Naive thymus-derived CD4-positive, alpha-beta T cell (primary cell): ENCODE measurements at regions not wholly inside any gene's neighbourhood (a gene's known extent, or its start where the extent isn't known, plus 50 kb on each side); places are given as distances from the start of the nearest gene placed in this dataset.

Experiments
- ATAC-seq: fragments of 150-1000 bp; cut with Tn5 transposase; 2 replicates; pipeline ENCODE4 v1.10.0; 2021; ENCODE audit warnings: mild to moderate bottlenecking, moderate library complexity
- CTCF ChIA-PET: fragments of 350-600 bp; sonication (Branson Sonifier 250); formaldehyde crosslinking; loops from one replicate; lab custom pipeline; 2021; ENCODE audit warnings: antibody characterized with exemption; lab: Charles Lee
- POLR2A ChIA-PET: fragments of 350-600 bp; sonication (Branson Sonifier 250); formaldehyde crosslinking; loops from one replicate; lab custom pipeline; 2021; ENCODE audit warnings: antibody characterized with exemption, inconsistent platforms; lab: Charles Lee
- DNase-seq, 9 donors: peaks; one replicate each; pipeline versions ENCODE4 v3.0.0 to v3.0.0-alpha.2; 2020 to 2022; ENCODE audit warnings: mixed read lengths in 1 of 9
- H3K27ac ChIP-seq: one replicate; pipeline ENCODE4 v1.7.0; 2013; ENCODE audit warnings: mild to moderate bottlenecking, low read depth, low read length, moderate library complexity
- H3K27me3 ChIP-seq, 2 donors: one replicate each; pipeline ENCODE4 v1.7.0; 2013; ENCODE audit warnings: low read length in 2 of 2, mild to moderate bottlenecking in 2 of 2, moderate library complexity in 2 of 2; ENCODE audit not compliant: control insufficient read depth in 2 of 2, insufficient read depth in 2 of 2
- H3K36me3 ChIP-seq, 3 experiments: 1 replicate in 2 of 3; 2 replicates in 1 of 3; pipeline ENCODE4 v1.7.0; 2013; ENCODE audit warnings: low read length in 3 of 3, mild to moderate bottlenecking in 3 of 3, moderate library complexity in 1 of 3; ENCODE audit not compliant: insufficient read depth in 3 of 3, control insufficient read depth in 2 of 3
- H3K4me1 ChIP-seq, 2 donors: one replicate each; pipeline ENCODE4 v1.7.0; 2013; ENCODE audit warnings: low read length in 2 of 2, mild to moderate bottlenecking in 2 of 2, moderate library complexity in 1 of 2; ENCODE audit not compliant: control insufficient read depth in 2 of 2, insufficient read depth in 2 of 2
- H3K4me3 ChIP-seq: 2 replicates; pipeline ENCODE4 v1.7.0; 2013; ENCODE audit warnings: mild to moderate bottlenecking, low read length
- H3K9me3 ChIP-seq, 3 experiments: 1 replicate in 2 of 3; 2 replicates in 1 of 3; pipeline ENCODE4 v1.7.0; 2013; ENCODE audit warnings: low read length in 3 of 3; ENCODE audit not compliant: control insufficient read depth in 2 of 3
- H3K27ac Mint-ChIP-seq, 9 donors: one replicate each; pipeline ENCODE4 v1.8.0; 2020 to 2022; ENCODE audit warnings: mixed read lengths in 9 of 9, mild to moderate bottlenecking in 8 of 9, moderate library complexity in 5 of 9, inconsistent platforms in 2 of 9
- H3K27me3 Mint-ChIP-seq, 5 donors: one replicate each; pipeline ENCODE4 v1.8.0; 2021 to 2022; ENCODE audit warnings: mixed read lengths in 5 of 5, mild to moderate bottlenecking in 1 of 5
- H3K36me3 Mint-ChIP-seq, 5 donors: one replicate each; pipeline ENCODE4 v1.8.0; 2020 to 2022; ENCODE audit warnings: mixed read lengths in 5 of 5, mild to moderate bottlenecking in 3 of 5, inconsistent platforms in 1 of 5
- H3K4me1 Mint-ChIP-seq, 7 donors: one replicate each; pipeline ENCODE4 v1.8.0; 2020 to 2022; ENCODE audit warnings: mixed read lengths in 7 of 7, mild to moderate bottlenecking in 3 of 7, inconsistent platforms in 1 of 7
- H3K4me3 Mint-ChIP-seq, 10 donors: one replicate each; pipeline ENCODE4 v1.8.0; 2020 to 2022; ENCODE audit warnings: mild to moderate bottlenecking in 10 of 10, mixed read lengths in 10 of 10, moderate library complexity in 6 of 10, inconsistent platforms in 2 of 10
- H3K9me3 Mint-ChIP-seq, 11 donors: one replicate each; pipeline ENCODE4 v1.8.0; 2020 to 2022; ENCODE audit warnings: mixed read lengths in 11 of 11, mild to moderate bottlenecking in 4 of 11, inconsistent platforms in 1 of 11, moderate library complexity in 1 of 11
- intact Hi-C, 2 donors: fragments of 100-400 bp; cut with micrococcal nuclease; formaldehyde crosslinking; loops; one replicate each; pipeline ENCODE4 v1.15.1; 2023

DNA sequence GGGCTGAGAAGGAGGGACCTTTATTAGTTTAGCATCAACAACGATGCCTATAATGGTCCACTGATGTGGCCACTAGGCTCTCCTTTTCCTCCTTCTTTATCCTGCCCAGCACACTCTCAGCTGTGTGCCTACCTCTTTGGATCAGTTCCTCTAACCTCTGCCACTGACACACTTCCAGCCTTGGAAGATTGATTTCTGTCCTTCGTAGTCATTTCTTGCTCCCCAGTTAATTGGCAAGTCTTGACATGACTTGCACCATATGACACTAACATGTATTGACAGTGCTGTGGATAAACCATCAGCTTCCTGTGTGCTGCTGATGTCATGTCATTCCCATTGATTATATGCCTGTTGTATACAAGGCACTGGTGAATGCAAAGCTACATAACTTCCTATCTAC, 90.2 kb upstream of the PLEKHG7 start:
- H3K27ac Mint-ChIP-seq = peak overlapping the region in 2 of 9 donors; percentile 2 to 71
- no peaks in the 10 kb centered on the region for H3K36me3 ChIP-seq
- no peak overlapping the region for H3K27ac ChIP-seq
- CTCF ChIA-PET = no interaction called here
- POLR2A ChIA-PET = no interaction called here
- peaks cover 0 to 6% (median 0%) of the 10 kb centered on the region in 5 donors for H3K36me3 Mint-ChIP-seq
- no peak overlapping the region for H3K4me3 Mint-ChIP-seq
- intact Hi-C loops = no loop called here
- peaks cover 0 to 7% (median 0%) of the 10 kb centered on the region in 11 donors for H3K9me3 Mint-ChIP-seq
- no peaks in the 10 kb centered on the region for H3K9me3 ChIP-seq
- no peaks in the 10 kb centered on the region for H3K4me1 ChIP-seq
- H3K27me3 ChIP-seq = no peaks in the 10 kb centered on the region
- no peak for ATAC-seq
- no peak overlapping the region for H3K4me3 ChIP-seq
- DNase-seq = no peak
- no peaks in the 10 kb centered on the region for H3K27me3 Mint-ChIP-seq
- H3K4me1 Mint-ChIP-seq = peaks cover 9 to 13% (median 11%) of the 10 kb centered on the region in 7 donors

DNA sequence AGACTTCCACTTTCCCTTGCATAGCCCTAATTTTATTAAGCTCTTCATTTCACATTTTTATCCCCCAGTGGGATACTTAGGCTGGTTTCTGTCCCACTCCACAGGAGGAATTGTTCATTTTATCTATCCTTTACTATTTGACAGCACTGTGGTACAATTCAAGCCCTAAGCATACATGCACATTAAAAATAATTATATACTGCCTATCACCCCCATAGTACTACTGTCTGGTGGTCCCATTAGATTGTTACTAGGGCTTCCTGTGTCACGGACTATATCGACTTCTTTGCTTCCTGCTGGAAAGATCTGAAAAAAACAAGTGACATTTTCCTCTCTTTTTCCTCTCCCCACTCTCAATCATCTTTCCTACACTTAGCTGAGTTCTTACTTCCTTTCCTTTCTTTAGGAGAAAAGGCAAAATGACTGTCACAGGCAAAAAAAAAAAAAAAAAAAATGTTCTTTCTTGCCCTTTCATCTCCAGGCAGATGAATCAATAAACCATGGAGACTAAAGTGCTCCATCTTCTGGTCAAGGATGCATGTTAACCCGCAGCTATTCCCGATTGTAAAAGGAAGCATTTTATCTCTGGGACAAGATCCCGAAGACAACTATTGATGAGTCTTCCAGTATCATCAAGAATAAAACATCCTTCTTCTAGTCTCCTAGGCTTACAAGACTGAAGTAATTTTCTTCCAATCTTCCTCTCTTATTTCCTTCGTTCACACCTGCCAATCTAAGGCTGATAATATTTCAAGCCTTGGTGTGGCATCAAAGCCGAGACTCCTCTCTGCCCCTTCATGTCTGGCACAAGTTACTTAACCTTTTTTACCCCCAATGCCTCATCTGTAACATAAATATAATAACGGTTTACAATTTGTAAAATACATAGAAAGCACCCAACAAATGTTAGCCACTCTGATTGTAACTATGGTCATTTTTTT, 94.4 kb upstream of the PLEKHG7 start:
- Histone ChIP-seq H3K9me3 (no peaks in the 10 kb centered on the region), H3K4me3 (no peak overlapping the region), H3K27me3 (no peaks in the 10 kb centered on the region), H3K27ac (no peak overlapping the region), H3K4me1 (no peaks in the 10 kb centered on the region), H3K36me3 (no peaks in the 10 kb centered on the region)
- ChIA-PET POLR2A (interaction anchor here (0.6 to 1.3 kb wide), 6 partner anchors 13 to 1227 kb away, joined by 3 to 4 read pairs (median 3); no protein-coding TSS in a partner anchor), CTCF (interaction anchor here (1.9 kb wide), 1 partner anchor 1226 kb away, joined by 11 read pairs; no protein-coding TSS in a partner anchor)
- H3K36me3 Mint-ChIP-seq = peaks cover 0 to 4% (median 0%) of the 10 kb centered on the region in 5 donors
- H3K27me3 Mint-ChIP-seq = no peaks in the 10 kb centered on the region
- H3K4me3 Mint-ChIP-seq = peak overlapping the region in 8 of 10 donors; percentile 10 to 79 (median 66)
- ATAC-seq (peak; percentile 32), DNase-seq (peak in 2 of 9 donors; percentile 6 to 34)
- H3K27ac Mint-ChIP-seq = peak overlapping the region in 7 of 9 donors; percentile 24 to 89 (median 68)
- peaks cover 9 to 20% (median 12%) of the 10 kb centered on the region in 7 donors for H3K4me1 Mint-ChIP-seq
- intact Hi-C loops = loop anchor here (1.0 kb wide), 3 partner anchors 34 to 1226 kb away; no protein-coding TSS in a partner anchor
- peaks cover 0 to 5% (median 0%) of the 10 kb centered on the region in 11 donors for H3K9me3 Mint-ChIP-seq

DNA sequence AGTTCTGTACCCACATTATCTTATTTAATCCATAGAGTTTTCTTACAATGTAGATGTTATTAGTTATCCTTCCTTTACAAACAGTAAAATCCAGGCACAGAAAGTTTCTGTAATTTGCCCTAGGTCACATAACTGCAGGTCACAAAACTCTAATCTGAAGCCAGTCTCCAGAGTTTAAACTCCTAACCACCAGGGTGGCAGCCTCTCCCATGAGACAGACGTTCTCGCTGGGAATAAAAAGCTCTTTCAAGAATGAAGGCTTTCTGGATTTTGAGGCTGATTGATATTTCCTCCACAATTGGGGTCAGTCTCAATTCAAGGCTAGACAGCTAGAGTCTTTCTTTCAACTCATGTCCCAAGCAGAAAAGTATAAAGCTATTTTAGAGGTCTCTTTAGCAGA, 95.8 kb upstream of the PLEKHG7 start:
- Mint-ChIP-seq H3K27ac (no peak overlapping the region), H3K36me3 (peaks cover 0 to 9% (median 1%) of the 10 kb centered on the region in 5 donors), H3K4me3 (no peak overlapping the region), H3K27me3 (no peaks in the 10 kb centered on the region), H3K4me1 (peaks cover 9 to 28% (median 12%) of the 10 kb centered on the region in 7 donors), H3K9me3 (peaks cover 0 to 7% (median 1%) of the 10 kb centered on the region in 11 donors)
- Histone ChIP-seq H3K27ac (no peak overlapping the region), H3K4me3 (no peak overlapping the region), H3K27me3 (no peaks in the 10 kb centered on the region), H3K9me3 (no peaks in the 10 kb centered on the region), H3K4me1 (no peaks in the 10 kb centered on the region), H3K36me3 (no peaks in the 10 kb centered on the region)
- DNase-seq (no peak), ATAC-seq (no peak)
- ChIA-PET POLR2A (interaction anchor here (1.4 kb wide), 1 partner anchor 12 kb away, joined by 3 read pairs; no protein-coding TSS in a partner anchor), CTCF (no interaction called here)
- intact Hi-C loops = no loop called here

DNA sequence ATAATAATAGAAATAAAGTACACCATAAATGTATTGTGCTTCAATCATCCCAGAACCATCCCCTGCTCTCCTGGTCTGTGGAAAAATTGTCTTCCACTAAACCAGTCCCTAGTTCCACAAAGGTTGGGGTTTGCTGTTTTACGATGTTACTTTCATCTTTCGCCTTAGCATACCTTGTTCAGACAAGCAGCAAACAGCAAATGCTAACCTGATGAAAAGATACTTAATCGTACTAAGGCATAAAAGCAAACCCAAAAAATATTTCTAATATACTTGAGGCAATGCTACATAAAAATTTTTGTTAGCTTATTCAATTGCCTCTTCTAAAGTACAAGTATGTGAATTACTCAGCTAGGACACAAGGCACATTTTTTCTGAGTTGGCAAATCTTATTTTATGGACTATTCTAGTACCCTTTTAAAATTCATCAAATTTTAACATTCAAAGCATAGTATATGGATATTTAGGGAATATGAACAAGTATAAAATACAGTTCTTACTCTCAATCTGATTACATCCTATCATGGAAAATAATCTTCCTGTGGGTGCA, 97.1 kb upstream of the PLEKHG7 start:
- H3K27me3 ChIP-seq = no peaks in the 10 kb centered on the region
- H3K4me3 Mint-ChIP-seq = no peak overlapping the region
- no peak for DNase-seq
- H3K4me3 ChIP-seq = no peak overlapping the region
- ChIA-PET CTCF (interaction anchor here (1.6 kb wide), 1 partner anchor 1223 kb away, joined by 6 read pairs; no protein-coding TSS in a partner anchor), POLR2A (interaction anchor here (0.6 to 1.4 kb wide), 2 partner anchors 11 to 794 kb away, joined by 3 to 4 read pairs; no protein-coding TSS in a partner anchor)
- H3K4me1 ChIP-seq = no peaks in the 10 kb centered on the region
- no peak overlapping the region for H3K27ac Mint-ChIP-seq
- peaks cover 3 to 19% (median 5%) of the 10 kb centered on the region in 5 donors for H3K36me3 Mint-ChIP-seq
- peaks cover 1 to 17% (median 5%) of the 10 kb centered on the region in 11 donors for H3K9me3 Mint-ChIP-seq
- no peaks in the 10 kb centered on the region for H3K27me3 Mint-ChIP-seq
- H3K27ac ChIP-seq = no peak overlapping the region
- intact Hi-C loops = no loop called here
- peaks cover 9 to 28% (median 12%) of the 10 kb centered on the region in 7 donors for H3K4me1 Mint-ChIP-seq
- H3K36me3 ChIP-seq = no peaks in the 10 kb centered on the region
- ATAC-seq = no peak
- no peaks in the 10 kb centered on the region for H3K9me3 ChIP-seq

DNA sequence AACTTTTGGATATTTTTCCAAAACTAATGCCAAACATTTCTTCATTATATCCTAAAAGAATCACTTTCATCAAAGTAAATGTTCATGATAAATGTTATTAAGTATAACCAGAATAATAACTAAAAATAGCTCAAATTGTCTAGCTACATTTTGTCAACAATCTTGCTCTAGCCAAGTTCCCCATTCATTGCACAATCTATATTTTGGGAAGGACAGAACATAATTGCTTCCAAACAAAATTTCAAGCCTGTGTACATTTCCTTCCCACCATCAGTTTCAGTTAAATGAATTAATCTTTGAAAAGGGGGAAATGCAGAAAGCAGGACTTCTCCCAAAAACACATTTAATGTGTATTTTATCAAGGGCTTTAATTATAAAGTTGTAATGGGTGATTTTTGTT, 98.0 kb upstream of the PLEKHG7 start:
- Mint-ChIP-seq H3K4me1 (peaks cover 9 to 28% (median 12%) of the 10 kb centered on the region in 7 donors), H3K9me3 (peaks cover 2 to 20% (median 8%) of the 10 kb centered on the region in 11 donors), H3K4me3 (no peak overlapping the region), H3K27me3 (no peaks in the 10 kb centered on the region), H3K36me3 (peaks cover 4 to 27% (median 11%) of the 10 kb centered on the region in 5 donors), H3K27ac (peak overlapping the region in 1 of 9 donors; percentile 56)
- DNase-seq (no peak), ATAC-seq (no peak)
- Histone ChIP-seq H3K27me3 (no peaks in the 10 kb centered on the region), H3K4me3 (no peak overlapping the region), H3K4me1 (no peaks in the 10 kb centered on the region), H3K27ac (no peak overlapping the region), H3K9me3 (peaks cover 0 to 8% (median 2%) of the 10 kb centered on the region in 3 experiments), H3K36me3 (no peaks in the 10 kb centered on the region)
- ChIA-PET CTCF (interaction anchor here (1.6 kb wide), 1 partner anchor 1222 kb away, joined by 6 read pairs; no protein-coding TSS in a partner anchor), POLR2A (interaction anchor here (1.1 to 1.3 kb wide), 3 partner anchors 10 to 459 kb away, joined by 3 to 6 read pairs (median 4); partner anchors contain the start of gene BTG1)
- intact Hi-C loops = no loop called here
